ENCODE measurements at regions not wholly inside any gene's neighbourhood (a gene's known extent, or its start where the extent isn't known, plus 50 kb on each side); places are given as distances from the start of the nearest gene placed in this dataset.

GRCh38 chr11:47916361-47916841 is 64.0 kb upstream of the PTPRJ start:
- TF ChIP-seq, protein P1, sequence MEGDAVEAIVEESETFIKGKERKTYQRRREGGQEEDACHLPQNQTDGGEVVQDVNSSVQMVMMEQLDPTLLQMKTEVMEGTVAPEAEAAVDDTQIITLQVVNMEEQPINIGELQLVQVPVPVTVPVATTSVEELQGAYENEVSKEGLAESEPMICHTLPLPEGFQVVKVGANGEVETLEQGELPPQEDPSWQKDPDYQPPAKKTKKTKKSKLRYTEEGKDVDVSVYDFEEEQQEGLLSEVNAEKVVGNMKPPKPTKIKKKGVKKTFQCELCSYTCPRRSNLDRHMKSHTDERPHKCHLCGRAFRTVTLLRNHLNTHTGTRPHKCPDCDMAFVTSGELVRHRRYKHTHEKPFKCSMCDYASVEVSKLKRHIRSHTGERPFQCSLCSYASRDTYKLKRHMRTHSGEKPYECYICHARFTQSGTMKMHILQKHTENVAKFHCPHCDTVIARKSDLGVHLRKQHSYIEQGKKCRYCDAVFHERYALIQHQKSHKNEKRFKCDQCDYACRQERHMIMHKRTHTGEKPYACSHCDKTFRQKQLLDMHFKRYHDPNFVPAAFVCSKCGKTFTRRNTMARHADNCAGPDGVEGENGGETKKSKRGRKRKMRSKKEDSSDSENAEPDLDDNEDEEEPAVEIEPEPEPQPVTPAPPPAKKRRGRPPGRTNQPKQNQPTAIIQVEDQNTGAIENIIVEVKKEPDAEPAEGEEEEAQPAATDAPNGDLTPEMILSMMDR (IDR thresholded peaks at IDR 0.05; ENCODE audit: control insufficient read depth, extremely low read depth, insufficient read depth): no peak
- peak; percentile 63 for DNase-seq (ENCODE audit: low read depth)
- no peak overlapping the region for H3K4me3 ChIP-seq (ENCODE audit: low read depth, low read length)

- no peak overlapping the region for H3K4me3 ChIP-seq (ENCODE audit: low read depth, low read length)
- DNase-seq (ENCODE audit: low read depth): no peak
- TF ChIP-seq, protein P1 (IDR thresholded peaks at IDR 0.05; ENCODE audit: control insufficient read depth, extremely low read depth, insufficient read depth): no peak
Measured at GRCh38 chr11:47915783-47916182, 64.6 kb upstream of the PTPRJ start.

DNA sequence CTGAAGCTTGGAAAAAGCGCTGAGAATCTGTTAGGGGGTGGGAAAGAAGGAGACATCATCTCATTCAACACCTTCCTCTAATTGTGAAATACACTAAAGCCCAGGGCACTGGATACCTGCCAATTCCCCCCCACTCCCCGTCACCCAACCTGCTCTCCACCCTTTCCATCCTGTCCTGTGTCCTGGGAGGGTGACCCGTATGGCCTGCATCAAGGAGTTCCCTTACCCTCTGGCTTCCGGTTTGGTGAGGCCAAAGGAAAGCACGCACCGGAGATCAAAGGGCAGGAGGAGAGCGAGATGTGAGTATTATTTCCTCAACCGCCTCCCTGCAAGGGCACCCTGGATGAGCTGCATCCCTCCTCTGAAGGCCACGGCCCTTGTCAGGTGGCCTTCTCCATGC is 65.0 kb upstream of the PTPRJ start:
- TF ChIP-seq, protein P1 (IDR thresholded peaks at IDR 0.05; ENCODE audit: control insufficient read depth, extremely low read depth, insufficient read depth): no peak
- H3K4me3 ChIP-seq (ENCODE audit: low read depth, low read length): no peak overlapping the region
- DNase-seq (ENCODE audit: low read depth): no peak

DNA sequence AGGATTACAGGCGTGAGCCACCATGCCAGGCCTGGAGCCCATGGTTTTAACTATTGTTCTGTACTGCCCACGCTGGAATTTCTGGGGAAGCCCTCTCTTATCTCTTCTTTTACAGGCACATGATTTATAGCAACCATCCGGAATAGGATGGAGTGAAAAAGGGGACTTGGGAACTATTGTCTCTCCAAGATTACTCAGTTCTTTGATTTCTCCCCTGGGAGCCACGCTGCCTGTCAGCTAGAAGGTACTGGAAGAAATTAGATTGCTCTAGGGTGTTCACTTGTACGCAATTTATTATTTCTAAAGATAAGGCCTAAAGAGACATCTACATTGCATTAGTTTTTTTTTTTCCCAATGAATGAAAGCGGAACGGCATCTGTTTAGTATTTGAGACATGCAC is 65.6 kb upstream of the PTPRJ start:
- no peak overlapping the region for H3K4me3 ChIP-seq (ENCODE audit: low read depth, low read length)
- DNase-seq (ENCODE audit: low read depth): no peak
- TF ChIP-seq, protein P1 (IDR thresholded peaks at IDR 0.05; ENCODE audit: control insufficient read depth, extremely low read depth, insufficient read depth): no peak

- TF ChIP-seq, protein P1 (IDR thresholded peaks at IDR 0.05; ENCODE audit: control insufficient read depth, extremely low read depth, insufficient read depth): no peak
- H3K4me3 ChIP-seq (ENCODE audit: low read depth, low read length): no peak overlapping the region
- DNase-seq (ENCODE audit: low read depth): no peak
Measured at GRCh38 chr11:47913529-47914244, 65.5 kb upstream of the NUP160 start.

DNA sequence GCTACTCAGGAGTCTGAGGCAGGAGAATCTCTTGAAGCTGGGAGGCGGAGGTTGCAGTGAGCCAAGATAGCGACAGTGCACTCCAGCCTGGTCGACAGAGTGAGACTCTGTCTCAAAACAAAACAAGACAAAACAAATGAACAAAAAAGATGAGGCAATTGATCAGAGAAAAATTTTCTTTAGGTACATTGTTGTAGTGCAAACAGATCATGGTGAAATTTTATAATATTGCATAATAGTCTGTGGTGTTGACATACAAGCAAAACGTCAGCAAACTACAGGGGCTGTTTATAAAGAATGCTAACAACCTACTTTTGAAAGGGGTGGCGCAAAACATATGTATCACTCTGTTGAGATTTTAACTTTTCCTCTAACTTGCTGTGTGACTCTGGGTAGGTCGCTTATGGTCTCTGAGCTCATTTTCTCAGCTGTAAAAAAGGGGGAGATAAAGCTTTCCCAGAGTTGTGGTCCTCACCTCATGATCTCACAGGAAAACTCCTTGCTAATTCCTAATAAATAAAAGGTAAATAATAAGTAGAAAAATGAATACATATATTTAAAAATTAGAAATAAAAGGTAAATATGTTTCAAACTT is 64.8 kb upstream of the NUP160 start:
- no peak overlapping the region for H3K4me3 ChIP-seq (ENCODE audit: low read depth, low read length)
- no peak for DNase-seq (ENCODE audit: low read depth)
- TF ChIP-seq, protein P1 (IDR thresholded peaks at IDR 0.05; ENCODE audit: control insufficient read depth, extremely low read depth, insufficient read depth): no peak
